Chondrocyte (in vitro differentiated cells): ENCODE measurements at regions not wholly inside any gene's neighbourhood (a gene's known extent, or its start where the extent isn't known, plus 50 kb on each side); places are given as distances from the start of the nearest gene placed in this dataset.

ENCODE experiments used
- DNase-seq: peaks from one replicate; pipeline ENCODE4 v3.0.0; 2021; ENCODE audit warnings: mixed read lengths, low spot score
- H3K27ac Mint-ChIP-seq: one replicate; pipeline ENCODE4 v1.8.0; 2021; ENCODE audit warnings: mild to moderate bottlenecking, moderate library complexity, mixed read lengths; ENCODE audit not compliant: unreplicated experiment
- H3K27me3 Mint-ChIP-seq: 2 replicates; pipeline ENCODE4 v1.8.0; 2021; ENCODE audit warnings: low read depth, mixed read lengths
- H3K36me3 Mint-ChIP-seq: 2 replicates; pipeline ENCODE4 v1.8.0; 2021; ENCODE audit warnings: low read depth, mixed read lengths
- H3K4me1 Mint-ChIP-seq: 2 replicates; pipeline ENCODE4 v1.8.0; 2021; ENCODE audit warnings: low read depth, mild to moderate bottlenecking, mixed read lengths
- H3K4me3 Mint-ChIP-seq: one replicate; pipeline ENCODE4 v1.8.0; 2021; ENCODE audit warnings: mild to moderate bottlenecking, moderate library complexity, mixed read lengths; ENCODE audit not compliant: unreplicated experiment
- H3K9me3 Mint-ChIP-seq: 2 replicates; pipeline ENCODE4 v1.8.0; 2021; ENCODE audit warnings: low read depth, mixed read lengths
- TF ChIP-seq, protein P1 (sequence below): fragments of 200-600 bp; sonication (generic); IDR thresholded peaks from 2 replicates; pipeline ENCODE4 v1.5.0; 2021; ENCODE audit warnings: antibody characterized with exemption, mild to moderate bottlenecking, moderate library complexity

DNA sequence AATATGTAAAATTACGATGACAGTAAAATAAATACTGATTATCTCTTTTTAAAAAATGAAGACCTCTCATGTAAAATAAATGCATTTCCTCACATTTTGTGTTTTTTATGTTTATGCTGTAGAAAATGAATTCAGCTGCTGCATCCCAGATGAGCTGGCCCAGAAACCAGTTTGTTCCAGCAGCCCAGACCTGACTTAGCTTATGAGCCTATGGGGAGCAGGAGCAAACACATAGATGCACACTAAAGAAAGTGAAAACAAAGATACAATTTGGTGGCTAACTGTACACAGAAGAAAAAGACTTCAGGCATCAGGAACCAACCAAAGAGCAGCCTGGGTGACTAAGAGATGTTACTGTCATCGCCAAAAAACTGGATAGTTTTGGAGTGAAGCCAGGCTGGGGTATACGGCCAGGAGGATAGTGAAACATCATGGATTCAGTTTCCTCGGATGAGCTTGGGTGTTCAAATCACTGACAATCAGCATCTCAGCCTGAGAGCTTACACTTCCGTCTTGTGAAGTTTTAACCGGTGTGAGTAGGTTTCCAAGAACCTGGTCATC lies 113.9 kb upstream of the BACE2 start:
- no peaks in the 10 kb centered on the region for H3K36me3 Mint-ChIP-seq
- H3K27ac Mint-ChIP-seq: no peak overlapping the region
- DNase-seq: no peak
- no peaks in the 10 kb centered on the region for H3K9me3 Mint-ChIP-seq
- H3K4me3 Mint-ChIP-seq: no peak overlapping the region
- TF ChIP-seq, protein P1, sequence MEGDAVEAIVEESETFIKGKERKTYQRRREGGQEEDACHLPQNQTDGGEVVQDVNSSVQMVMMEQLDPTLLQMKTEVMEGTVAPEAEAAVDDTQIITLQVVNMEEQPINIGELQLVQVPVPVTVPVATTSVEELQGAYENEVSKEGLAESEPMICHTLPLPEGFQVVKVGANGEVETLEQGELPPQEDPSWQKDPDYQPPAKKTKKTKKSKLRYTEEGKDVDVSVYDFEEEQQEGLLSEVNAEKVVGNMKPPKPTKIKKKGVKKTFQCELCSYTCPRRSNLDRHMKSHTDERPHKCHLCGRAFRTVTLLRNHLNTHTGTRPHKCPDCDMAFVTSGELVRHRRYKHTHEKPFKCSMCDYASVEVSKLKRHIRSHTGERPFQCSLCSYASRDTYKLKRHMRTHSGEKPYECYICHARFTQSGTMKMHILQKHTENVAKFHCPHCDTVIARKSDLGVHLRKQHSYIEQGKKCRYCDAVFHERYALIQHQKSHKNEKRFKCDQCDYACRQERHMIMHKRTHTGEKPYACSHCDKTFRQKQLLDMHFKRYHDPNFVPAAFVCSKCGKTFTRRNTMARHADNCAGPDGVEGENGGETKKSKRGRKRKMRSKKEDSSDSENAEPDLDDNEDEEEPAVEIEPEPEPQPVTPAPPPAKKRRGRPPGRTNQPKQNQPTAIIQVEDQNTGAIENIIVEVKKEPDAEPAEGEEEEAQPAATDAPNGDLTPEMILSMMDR: no peak
- no peaks in the 10 kb centered on the region for H3K4me1 Mint-ChIP-seq
- no peaks in the 10 kb centered on the region for H3K27me3 Mint-ChIP-seq

DNA sequence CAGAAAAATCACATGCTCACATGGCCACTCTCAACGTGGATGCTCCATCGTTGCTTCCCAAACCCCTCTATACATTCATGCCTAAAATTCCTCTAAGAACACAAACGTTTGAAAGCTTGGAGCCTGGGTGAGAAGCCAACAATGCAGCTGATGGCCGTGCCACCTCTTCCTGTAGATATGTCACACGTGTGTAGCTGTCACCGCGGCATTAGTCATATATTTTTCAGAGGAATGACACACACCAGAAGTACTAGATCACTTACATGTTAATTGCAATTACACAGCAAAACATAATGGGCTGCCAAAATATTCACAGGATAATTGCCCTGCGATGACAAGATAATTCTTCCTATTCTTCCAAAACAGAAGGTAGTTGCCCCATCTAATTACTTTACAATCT lies 112.7 kb upstream of the BACE2 start:
- Mint-ChIP-seq H3K27me3 (no peaks in the 10 kb centered on the region), H3K27ac (no peak overlapping the region), H3K4me3 (no peak overlapping the region), H3K4me1 (no peaks in the 10 kb centered on the region), H3K9me3 (no peaks in the 10 kb centered on the region), H3K36me3 (no peaks in the 10 kb centered on the region)
- TF ChIP-seq, protein P1: no peak
- no peak for DNase-seq

DNA sequence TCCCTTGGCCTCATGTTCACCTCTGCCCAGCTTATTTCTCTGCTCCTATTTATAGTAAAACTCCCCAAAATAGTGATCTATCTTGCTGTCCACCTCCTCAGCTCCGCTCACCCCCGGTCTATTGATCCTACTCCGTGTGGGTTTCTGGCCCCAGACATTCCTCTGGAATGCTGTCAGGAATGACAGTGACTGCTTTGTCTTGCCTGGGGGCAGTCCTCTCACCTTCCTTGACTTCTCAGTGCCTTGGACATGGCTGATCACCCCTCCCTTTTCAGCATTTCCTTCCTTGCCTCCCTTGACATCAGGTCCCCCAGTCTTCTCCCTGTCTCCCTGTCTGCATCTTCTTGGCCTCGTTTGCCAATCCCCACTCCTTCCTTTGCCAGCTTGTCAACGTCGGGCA lies 108.1 kb upstream of the BACE2 start:
- DNase-seq: no peak
- Mint-ChIP-seq H3K4me3 (no peak overlapping the region), H3K9me3 (no peaks in the 10 kb centered on the region), H3K27me3 (no peaks in the 10 kb centered on the region), H3K4me1 (no peaks in the 10 kb centered on the region), H3K36me3 (no peaks in the 10 kb centered on the region), H3K27ac (no peak overlapping the region)
- TF ChIP-seq, protein P1: no peak

DNA sequence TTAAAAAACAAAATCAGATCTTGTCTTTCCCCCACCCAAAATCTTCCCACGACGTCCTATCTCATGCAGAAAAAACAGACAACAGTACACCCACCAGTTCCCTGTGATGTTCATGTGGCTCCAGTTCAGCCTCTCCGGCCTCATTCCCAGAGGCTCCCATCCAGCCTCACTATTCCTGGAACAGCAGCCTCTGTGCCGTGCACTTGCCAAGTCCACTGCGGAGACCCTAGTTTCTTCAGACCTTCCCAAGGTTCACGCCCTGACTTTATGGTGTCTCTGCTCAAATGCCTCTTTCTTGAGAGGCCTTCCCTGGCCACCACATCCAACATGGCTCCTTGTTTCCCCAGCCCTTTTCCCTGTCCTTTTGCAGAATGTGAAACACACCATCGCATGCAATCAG lies 106.3 kb upstream of the BACE2 start:
- H3K9me3 Mint-ChIP-seq: no peaks in the 10 kb centered on the region
- no peaks in the 10 kb centered on the region for H3K27me3 Mint-ChIP-seq
- TF ChIP-seq, protein P1: no peak
- DNase-seq: no peak
- H3K27ac Mint-ChIP-seq: no peak overlapping the region
- no peak overlapping the region for H3K4me3 Mint-ChIP-seq
- no peaks in the 10 kb centered on the region for H3K4me1 Mint-ChIP-seq
- H3K36me3 Mint-ChIP-seq: no peaks in the 10 kb centered on the region

DNA sequence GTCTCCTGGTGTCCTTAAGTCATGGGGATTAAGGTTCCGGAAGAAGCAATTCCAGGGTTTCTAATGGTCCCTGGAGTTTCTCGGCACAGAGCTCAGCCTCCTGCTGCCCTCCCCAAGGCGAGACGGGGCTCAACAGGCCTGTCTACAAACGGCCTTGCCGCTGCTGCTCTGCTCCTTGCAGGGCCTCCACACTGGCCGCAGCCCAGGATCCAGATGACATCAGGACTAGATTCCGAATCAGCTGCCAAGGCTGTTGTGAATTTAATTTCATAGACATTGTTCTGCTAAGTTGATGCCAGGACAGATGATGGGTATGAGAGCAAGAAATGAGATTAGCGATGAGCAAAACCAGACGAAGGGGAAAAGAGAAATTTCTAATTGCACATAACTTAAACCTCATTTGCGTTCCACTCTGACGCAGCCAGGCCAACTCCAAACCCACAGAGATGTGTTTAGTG lies 103.6 kb upstream of the BACE2 start:
- TF ChIP-seq, protein P1: no peak
- peaks cover 11% of the 10 kb centered on the region for H3K27me3 Mint-ChIP-seq
- no peaks in the 10 kb centered on the region for H3K9me3 Mint-ChIP-seq
- no peak overlapping the region for H3K4me3 Mint-ChIP-seq
- DNase-seq: no peak
- H3K36me3 Mint-ChIP-seq: no peaks in the 10 kb centered on the region
- no peak overlapping the region for H3K27ac Mint-ChIP-seq
- H3K4me1 Mint-ChIP-seq: peaks cover 9% of the 10 kb centered on the region
